Breast epithelium (tissue), 4 donors: ENCODE measurements at regions not wholly inside any gene's neighbourhood (a gene's known extent, or its start where the extent isn't known, plus 50 kb on each side); places are given as distances from the start of the nearest gene placed in this dataset.

Experiments used
- DNase-seq, 2 donors: peaks; one replicate each; pipeline ENCODE4 v3.0.0-alpha.2; 2019; ENCODE audit warnings: low spot score in 2 of 2
- H3K27ac ChIP-seq, 2 donors: fragments of 200-600 bp; sonication (generic) in 1 of 2; one replicate each; pipeline ENCODE4 v1.5.1; 2016 to 2019; ENCODE audit warnings: mild to moderate bottlenecking in 1 of 2
- H3K27me3 ChIP-seq, 2 donors: fragments of 200-600 bp; sonication (generic) in 1 of 2; one replicate each; pipeline versions ENCODE4 v1.5.1 to v1.6.0; 2017 to 2019; ENCODE audit warnings: control low read depth in 1 of 2, mild to moderate bottlenecking in 1 of 2
- H3K36me3 ChIP-seq: fragments of 200-600 bp; one replicate; pipeline ENCODE4 v1.5.1; 2019
- H3K4me1 ChIP-seq, 2 donors: fragments of 200-600 bp; sonication (generic); one replicate each; pipeline ENCODE4 v1.5.1; 2016 to 2019; ENCODE audit warnings: control low read depth in 1 of 2
- H3K4me3 ChIP-seq, 3 donors: fragments of 200-600 bp; sonication (generic); 1 replicate in 2 of 3; 2 replicates in 1 of 3; pipeline ENCODE4 v1.5.1; 2016 to 2019; ENCODE audit warnings: mild to moderate bottlenecking in 3 of 3, moderate library complexity in 2 of 3
- H3K9me3 ChIP-seq, 2 donors: fragments of 200-600 bp; sonication (generic) in 1 of 2; one replicate each; pipeline ENCODE4 v1.5.1; 2016 to 2019; ENCODE audit warnings: control low read depth in 1 of 2
- CTCF ChIP-seq, 3 donors: fragments of 450-650 bp; IDR thresholded peaks; one replicate each; pipeline ENCODE4 v1.5.1; 2016 to 2017; ENCODE audit warnings: antibody characterized with exemption in 3 of 3, mild to moderate bottlenecking in 3 of 3, moderate library complexity in 3 of 3
- POLR2A ChIP-seq: fragments of 450-650 bp; IDR thresholded peaks from one replicate; pipeline ENCODE4 v1.6.1; 2016; ENCODE audit warnings: antibody characterized with exemption, mild to moderate bottlenecking, moderate library complexity
- POLR2AphosphoS5 ChIP-seq, 3 donors: sonication (generic); formaldehyde crosslinking; IDR thresholded peaks; one replicate each; pipeline ENCODE4 v1.6.1; 2017; ENCODE audit warnings: antibody characterized with exemption in 3 of 3
- intact Hi-C: fragments of 100-400 bp; cut with DNase I; formaldehyde crosslinking; loops from one replicate; pipeline ENCODE4 v1.15.1; 2023; ENCODE audit warnings: low total_unique reads

- intact Hi-C loops: no loop called here
- H3K27ac ChIP-seq: no peak overlapping the region
- TF ChIP-seq POLR2A (no peak), CTCF (IDR thresholded peaks at IDR 0.05) (no peak), POLR2AphosphoS5 (IDR thresholded peaks at IDR 0.05) (no peak)
These were observed 388.9 kb upstream of the SPOCK3 start for GRCh38 chr4:167623241-167623572.

GRCh38 chr4:167629272-167629671 lies 395.0 kb upstream of the SPOCK3 start:
- intact Hi-C loops: no loop called here
- H3K4me3 ChIP-seq: no peak overlapping the region

More at GRCh38 chr4:167623241-167623572, 388.9 kb upstream of the SPOCK3 start:
- Histone ChIP-seq H3K36me3 (no peaks in the 10 kb centered on the region), H3K4me3 (no peak overlapping the region), H3K27me3 (no peaks in the 10 kb centered on the region), H3K4me1 (no peaks in the 10 kb centered on the region), H3K9me3 (no peaks in the 10 kb centered on the region)
- DNase-seq: no peak

GRCh38 chr4:167642250-167642649 lies 408.0 kb upstream of the SPOCK3 start:
- DNase-seq: no peak
- no peak for TF ChIP-seq POLR2A
- no peak for TF ChIP-seq CTCF (IDR thresholded peaks at IDR 0.05)
- TF ChIP-seq POLR2AphosphoS5 (IDR thresholded peaks at IDR 0.05): no peak
- Histone ChIP-seq H3K4me1 (no peaks in the 10 kb centered on the region), H3K4me3 (no peak overlapping the region), H3K27me3 (no peaks in the 10 kb centered on the region), H3K27ac (no peak overlapping the region), H3K9me3 (no peaks in the 10 kb centered on the region), H3K36me3 (no peaks in the 10 kb centered on the region)
- intact Hi-C loops: no loop called here

More at GRCh38 chr4:167629272-167629671, 395.0 kb upstream of the SPOCK3 start:
- no peak overlapping the region for H3K27ac ChIP-seq
- no peaks in the 10 kb centered on the region for H3K36me3 ChIP-seq
- DNase-seq: no peak
- TF ChIP-seq CTCF (IDR thresholded peaks at IDR 0.05) (no peak), POLR2A (no peak), POLR2AphosphoS5 (IDR thresholded peaks at IDR 0.05) (no peak)
- H3K27me3 ChIP-seq: no peaks in the 10 kb centered on the region
- no peaks in the 10 kb centered on the region for H3K4me1 ChIP-seq
- no peaks in the 10 kb centered on the region for H3K9me3 ChIP-seq

GRCh38 chr4:167645358-167645757 lies 411.1 kb upstream of the SPOCK3 start:
- TF ChIP-seq CTCF (IDR thresholded peaks at IDR 0.05) (no peak), POLR2A (no peak), POLR2AphosphoS5 (IDR thresholded peaks at IDR 0.05) (no peak)
- H3K9me3 ChIP-seq: no peaks in the 10 kb centered on the region
- H3K36me3 ChIP-seq: no peaks in the 10 kb centered on the region
- H3K27ac ChIP-seq: no peak overlapping the region
- no peak for DNase-seq
- no peak overlapping the region for H3K4me3 ChIP-seq
- intact Hi-C loops: no loop called here
- no peaks in the 10 kb centered on the region for H3K4me1 ChIP-seq
- no peaks in the 10 kb centered on the region for H3K27me3 ChIP-seq

- TF ChIP-seq CTCF (IDR thresholded peaks at IDR 0.05) (no peak), POLR2A (no peak), POLR2AphosphoS5 (IDR thresholded peaks at IDR 0.05) (no peak)
- Histone ChIP-seq H3K9me3 (peaks cover 0 to 4% of the 10 kb centered on the region in 2 donors), H3K27me3 (no peaks in the 10 kb centered on the region), H3K27ac (no peak overlapping the region), H3K36me3 (no peaks in the 10 kb centered on the region), H3K4me3 (no peak overlapping the region), H3K4me1 (no peaks in the 10 kb centered on the region)
- intact Hi-C loops: no loop called here
- no peak for DNase-seq
These were observed 418.0 kb upstream of the SPOCK3 start for GRCh38 chr4:167652267-167652666.
